GM18870 (cell line): ENCODE measurements at regions not wholly inside any gene's neighbourhood (a gene's known extent, or its start where the extent isn't known, plus 50 kb on each side); places are given as distances from the start of the nearest gene placed in this dataset.
"Not testable (repeated sequence)": the region's sequence is repeated elsewhere in the genome, so short reads cannot be mapped to it uniquely, and the experiment has no call there.

ENCODE experiments used
- ATAC-seq: cut with Tn5 transposase; IDR thresholded peaks from one replicate; pipeline ENCODE4 v1.9.1; 2021; ENCODE audit warnings: moderate library complexity; ENCODE audit not compliant: unreplicated experiment

DNA sequence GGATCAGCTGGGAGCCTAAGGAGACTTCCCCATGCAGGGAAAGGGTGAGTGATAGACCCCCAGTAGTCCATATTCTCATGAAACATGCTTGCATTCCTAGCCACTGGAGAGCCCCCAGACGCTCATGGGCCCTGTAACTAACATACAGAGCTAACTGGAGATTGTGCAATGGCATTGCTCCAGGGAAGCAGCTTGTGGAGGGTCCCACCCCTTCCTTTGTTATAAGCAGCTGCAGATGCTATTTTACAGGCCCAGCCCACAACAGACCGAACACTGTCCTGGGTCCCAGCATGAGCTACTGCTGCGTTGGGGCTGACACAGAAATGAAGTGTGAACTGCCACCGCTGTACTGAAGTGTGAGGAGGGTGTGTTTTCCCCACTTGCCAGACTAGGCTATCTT, 1465.7 kb upstream of the DIAPH2 start:
- ATAC-seq = no peak

GRCh38 chrX:95248386-95248785, 1436.3 kb upstream of the DIAPH2 start:
- ATAC-seq = no peak

DNA sequence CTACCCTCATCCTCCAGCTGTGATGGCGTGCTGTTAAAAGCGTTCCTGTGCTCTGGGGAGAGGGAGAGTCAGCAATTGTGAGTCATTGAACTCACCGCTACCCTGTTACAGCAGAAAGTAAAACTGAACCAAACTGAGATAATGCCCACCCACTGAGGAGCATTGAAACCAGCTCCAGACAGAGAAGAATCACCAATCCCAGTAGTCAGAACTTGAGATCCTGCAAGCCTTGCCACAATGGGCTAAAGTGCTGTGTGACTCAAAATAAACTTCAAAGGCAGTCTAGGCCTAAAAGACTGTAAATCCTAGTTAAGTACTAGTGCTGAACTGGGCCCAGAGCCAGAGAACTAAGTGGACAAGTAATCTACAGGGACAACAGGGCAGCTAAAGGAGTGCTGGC, 1394.2 kb upstream of the DIAPH2 start:
- no peak for ATAC-seq

DNA sequence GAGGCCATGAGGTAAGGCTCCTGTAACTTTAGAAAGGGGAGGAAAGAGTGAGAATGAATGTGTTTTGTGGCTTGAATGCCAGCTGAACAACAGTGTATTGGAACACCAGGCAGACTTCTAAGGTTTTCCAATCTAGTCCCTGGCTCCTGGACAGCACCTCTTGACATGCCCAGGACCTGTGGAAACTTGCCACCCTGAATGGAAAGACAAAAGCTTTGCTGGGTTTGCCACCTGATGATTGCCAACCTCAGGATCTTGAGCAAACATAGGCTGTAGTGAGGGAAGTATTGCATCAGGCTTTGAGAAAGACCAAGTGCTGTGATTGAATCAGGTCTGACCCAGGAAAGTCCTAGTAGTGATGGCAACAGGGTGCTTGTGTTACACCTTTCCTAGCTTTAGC, 1393.1 kb upstream of the DIAPH2 start:
- ATAC-seq = no peak

GRCh38 chrX:95318882-95319281, 1365.8 kb upstream of the DIAPH2 start:
- ATAC-seq = no peak

DNA sequence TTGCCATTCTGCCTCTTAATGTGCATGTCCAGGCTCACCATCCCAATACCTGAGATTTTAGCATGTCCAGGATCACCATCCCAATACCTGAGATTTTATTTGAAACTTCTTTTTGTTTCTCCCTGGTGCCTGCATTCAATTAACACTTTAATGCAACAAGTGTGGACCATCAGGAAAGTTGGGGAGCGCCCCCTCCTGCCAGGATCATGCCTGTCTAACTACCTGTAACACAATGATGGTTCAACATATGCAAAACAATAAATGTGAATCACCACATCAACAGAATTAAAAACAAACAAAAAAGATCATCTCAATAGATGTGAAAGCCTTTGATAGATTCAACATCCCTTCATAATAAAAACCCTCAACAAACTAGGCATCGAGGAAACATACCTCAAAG, 1359.5 kb upstream of the DIAPH2 start:
- no peak for ATAC-seq

DNA sequence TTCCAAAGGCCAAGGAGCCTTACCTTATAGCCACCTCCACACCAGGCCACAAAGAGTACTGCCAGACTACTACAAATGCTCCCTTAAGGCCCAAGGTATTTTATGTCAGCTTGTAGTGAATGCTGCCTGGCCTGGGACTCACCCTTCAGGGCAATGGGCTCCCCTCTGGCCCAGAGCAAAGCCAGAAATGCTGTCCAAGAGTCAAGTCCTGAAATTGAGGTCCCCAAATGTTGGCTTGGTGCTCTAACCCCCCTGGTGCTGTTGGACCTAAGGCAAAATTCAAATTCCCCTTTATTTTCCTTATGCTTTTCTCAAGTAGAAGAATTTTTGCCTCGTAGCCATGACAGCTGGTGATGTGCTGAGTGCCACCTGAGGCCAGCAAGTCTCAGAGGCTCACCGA, 1354.3 kb upstream of the DIAPH2 start:
- no peak for ATAC-seq

DNA sequence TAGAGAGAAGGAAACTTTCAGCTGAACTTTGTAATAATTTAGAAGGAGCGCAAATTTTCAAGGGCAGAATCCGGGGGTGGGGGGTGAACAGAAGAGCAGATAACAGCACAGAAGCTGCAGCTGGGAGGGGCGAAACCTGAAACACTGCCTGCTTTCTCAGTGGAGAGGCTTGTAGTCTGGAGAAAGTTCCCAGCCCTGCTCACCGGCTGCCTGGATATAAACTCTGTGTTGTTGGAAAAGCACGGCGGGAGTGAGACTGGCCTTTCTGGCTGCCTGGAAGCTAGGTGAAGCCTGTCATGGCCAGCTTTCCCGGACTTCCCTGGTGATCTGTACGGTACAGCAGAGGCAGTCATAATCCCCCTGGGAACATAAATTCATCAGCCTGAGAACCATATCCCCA, 1352.1 kb upstream of the DIAPH2 start:
- ATAC-seq = no peak

- ATAC-seq = no peak
These were observed 1337.8 kb upstream of the DIAPH2 start for GRCh38 chrX:95346856-95347255.

- no peak for ATAC-seq
These were observed 1333.7 kb upstream of the DIAPH2 start for GRCh38 chrX:95350774-95351488.

DNA sequence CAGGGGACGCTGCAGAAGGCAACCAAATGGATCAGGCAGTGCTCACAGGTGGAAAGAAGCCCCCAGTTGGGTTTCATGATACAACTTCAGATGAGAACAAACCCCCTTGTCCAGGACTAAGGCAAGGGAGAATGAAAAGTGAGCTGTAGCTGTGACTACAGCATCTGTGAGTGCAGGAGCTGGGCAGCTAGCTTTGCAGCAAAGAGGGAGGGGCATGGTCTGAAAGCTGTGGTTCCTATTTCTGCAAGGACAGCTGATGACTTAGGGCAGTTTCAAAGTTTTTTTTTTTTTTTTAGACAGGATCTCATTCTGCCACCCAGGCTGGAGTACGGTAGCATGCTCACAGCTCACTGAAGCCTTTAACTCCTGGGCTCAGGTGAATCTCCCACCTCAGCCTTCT, 1317.4 kb upstream of the DIAPH2 start:
- ATAC-seq = no peak

DNA sequence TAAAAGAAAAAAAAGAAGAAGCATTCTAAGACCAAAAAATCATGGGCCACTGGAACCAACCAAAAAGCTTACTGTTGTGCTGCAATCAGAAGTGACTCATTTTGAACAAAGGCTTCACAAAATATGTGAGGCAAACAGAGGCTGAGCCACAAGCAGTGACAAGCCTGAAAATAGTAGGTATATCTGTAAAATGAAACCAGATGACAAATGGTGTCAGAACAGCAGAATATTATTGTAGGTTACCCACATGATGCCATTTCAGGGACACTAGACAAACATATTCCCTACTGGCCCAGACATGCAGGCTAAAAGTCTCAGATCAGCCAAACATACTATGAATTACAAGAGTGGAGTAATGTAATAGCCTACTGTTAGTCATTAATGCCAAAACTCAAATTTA, 1301.8 kb upstream of the DIAPH2 start:
- ATAC-seq = no peak

DNA sequence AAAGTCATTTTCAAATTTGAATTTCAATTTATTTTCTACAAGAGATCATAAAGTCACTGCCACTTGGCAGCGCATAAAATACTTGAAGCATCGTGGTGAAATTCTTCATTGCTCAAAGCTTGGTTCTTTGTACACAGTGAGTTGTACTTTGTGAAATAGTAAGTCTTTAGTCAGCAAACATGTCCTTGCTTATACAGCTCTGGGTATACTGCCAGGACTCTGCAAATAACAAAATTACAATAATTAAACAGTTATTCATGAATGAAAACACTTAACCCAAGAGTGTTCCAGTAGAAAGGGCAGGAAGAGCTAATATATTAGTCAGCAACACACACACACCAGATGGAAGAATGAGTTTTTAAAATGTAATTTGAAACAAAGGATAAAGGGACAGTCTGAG, 1300.9 kb upstream of the DIAPH2 start:
- no peak for ATAC-seq

- no peak for ATAC-seq
These were observed 1257.3 kb upstream of the DIAPH2 start for GRCh38 chrX:95427389-95427788.

- ATAC-seq = no peak
These were observed 1249.4 kb upstream of the DIAPH2 start for GRCh38 chrX:95435198-95435597.

DNA sequence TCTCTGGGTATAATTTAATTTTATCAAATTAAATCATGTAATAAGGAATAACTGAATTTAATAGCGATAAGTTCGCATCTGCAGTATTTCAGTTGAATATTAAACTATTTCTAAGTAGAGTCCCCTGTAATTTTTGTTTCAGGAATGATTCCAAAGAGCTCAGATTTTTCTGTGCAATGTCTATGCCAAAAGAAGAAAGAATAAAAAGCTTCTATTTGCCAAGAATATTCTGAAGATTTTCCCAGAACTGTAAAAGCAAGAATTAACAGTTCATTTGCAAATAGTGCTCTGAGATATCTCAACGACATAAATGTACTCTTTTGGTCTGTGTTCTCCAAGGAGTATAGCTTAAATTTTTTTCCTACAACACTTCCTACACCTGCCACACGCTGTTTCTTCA, 1242.8 kb upstream of the DIAPH2 start:
- no peak for ATAC-seq

DNA sequence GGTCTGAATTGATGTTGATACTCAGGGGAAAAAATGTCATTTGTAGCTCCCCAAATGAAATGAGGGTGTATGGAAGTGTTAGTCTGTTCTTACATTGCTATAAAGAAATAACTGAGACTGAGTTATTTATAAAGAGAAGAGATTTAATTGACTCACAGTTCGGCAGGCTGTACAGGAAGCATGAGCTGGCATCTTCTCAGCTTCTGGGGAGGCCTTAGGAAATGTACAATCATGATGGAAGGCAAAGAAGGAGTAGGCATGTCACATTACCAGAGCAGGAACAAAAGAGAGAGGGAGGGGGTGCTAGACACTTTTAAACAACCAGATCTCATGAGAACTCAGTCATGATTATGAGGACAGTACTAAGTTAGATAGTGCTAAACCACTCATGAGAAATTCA, 1199.9 kb upstream of the DIAPH2 start:
- no peak for ATAC-seq

DNA sequence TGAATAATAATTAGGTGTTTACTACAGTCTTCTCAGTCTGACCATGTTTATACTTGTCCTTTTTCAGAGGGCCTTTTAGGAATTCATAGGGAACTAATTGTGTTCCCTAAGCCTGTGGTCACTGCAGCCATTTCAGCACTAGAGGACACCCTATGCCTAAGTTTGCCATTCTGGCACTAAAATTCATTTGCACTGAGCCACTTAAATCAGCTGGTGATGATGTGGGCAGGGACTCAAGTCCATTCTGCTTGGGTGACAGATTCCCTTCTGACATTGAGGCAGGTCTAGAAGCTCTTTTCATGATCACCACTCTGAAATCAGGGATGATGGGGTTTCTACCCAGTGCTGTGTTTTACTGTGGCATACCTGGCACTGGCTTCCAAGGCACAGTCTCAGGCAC, 1178.9 kb upstream of the DIAPH2 start:
- ATAC-seq = no peak

- ATAC-seq = no peak
These were observed 1175.2 kb upstream of the DIAPH2 start for GRCh38 chrX:95509474-95509873.

DNA sequence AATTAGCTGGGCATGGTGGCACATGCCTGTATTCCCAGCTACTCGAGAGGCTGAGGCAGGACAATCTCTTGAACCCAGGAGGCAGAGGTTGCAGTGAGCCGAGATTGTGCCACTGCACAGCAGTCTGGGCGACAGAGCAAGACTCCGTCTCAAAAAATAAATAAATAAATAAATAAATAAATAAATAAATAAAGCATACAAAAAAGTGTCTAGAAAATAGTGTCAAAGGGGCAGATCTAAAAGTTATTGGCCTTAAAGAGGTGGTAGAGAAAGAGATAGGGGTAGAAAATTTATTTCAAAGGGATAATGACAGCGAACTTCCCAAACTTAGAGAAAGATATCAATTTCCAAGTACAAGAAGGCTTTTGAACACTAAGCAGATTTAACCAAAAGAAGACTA, 1160.6 kb upstream of the DIAPH2 start:
- not testable (repeated sequence) for ATAC-seq

- no peak for ATAC-seq
These were observed 1148.5 kb upstream of the DIAPH2 start for GRCh38 chrX:95536111-95536510.

GRCh38 chrX:95536661-95537060, 1148.0 kb upstream of the DIAPH2 start:
- ATAC-seq = no peak

DNA sequence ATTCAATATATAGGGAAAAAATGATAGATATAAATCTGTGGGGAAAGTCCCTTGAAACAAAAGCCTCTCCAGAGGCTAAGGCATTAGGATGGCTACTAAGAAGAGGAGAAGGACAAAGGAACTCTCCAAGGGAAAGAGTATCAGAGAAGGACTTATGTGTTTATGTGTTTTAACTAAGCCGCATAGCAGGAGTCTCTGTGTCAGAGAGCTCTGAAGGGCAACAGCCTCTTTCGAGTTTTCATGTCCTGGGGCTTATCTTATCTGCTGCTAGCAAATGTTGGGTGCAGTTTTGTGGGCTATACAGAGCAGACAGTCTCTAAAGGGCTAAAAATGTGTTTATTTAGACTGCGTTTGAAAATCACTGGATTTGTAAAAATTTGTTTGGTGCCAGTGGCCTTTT, 1145.6 kb upstream of the DIAPH2 start:
- no peak for ATAC-seq
